Progenitor cell of endocrine pancreas (in vitro differentiated cells): ENCODE measurements at regions not wholly inside any gene's neighbourhood (a gene's known extent, or its start where the extent isn't known, plus 50 kb on each side); places are given as distances from the start of the nearest gene placed in this dataset.

Source experiments
- DNase-seq: peaks from one replicate; pipeline ENCODE4 v3.0.0; 2021; ENCODE audit warnings: low spot score; ENCODE audit not compliant: unreplicated experiment
- H3K27ac Mint-ChIP-seq: 2 replicates; pipeline ENCODE4 v1.8.0; 2021; ENCODE audit warnings: mild to moderate bottlenecking, moderate library complexity, mixed read lengths
- H3K27me3 Mint-ChIP-seq: 2 replicates; pipeline ENCODE4 v1.8.0; 2021; ENCODE audit warnings: mixed read lengths
- H3K36me3 Mint-ChIP-seq: 2 replicates; pipeline ENCODE4 v1.8.0; 2022; ENCODE audit warnings: mixed read lengths; ENCODE audit not compliant: insufficient read depth
- H3K4me1 Mint-ChIP-seq: 2 replicates; pipeline ENCODE4 v1.8.0; 2021; ENCODE audit warnings: low read depth, mixed read lengths
- H3K4me3 Mint-ChIP-seq: 2 replicates; pipeline ENCODE4 v1.8.0; 2021; ENCODE audit warnings: low read depth, mild to moderate bottlenecking, moderate library complexity, mixed read lengths
- H3K9me3 Mint-ChIP-seq: 2 replicates; pipeline ENCODE4 v1.8.0; 2021; ENCODE audit warnings: low read depth, mixed read lengths
- CTCF ChIP-seq: fragments of 200-600 bp; sonication (generic); IDR thresholded peaks from one replicate; pipeline ENCODE4 v1.5.0; 2021; ENCODE audit warnings: antibody characterized with exemption, mild to moderate bottlenecking; ENCODE audit not compliant: unreplicated experiment

DNA sequence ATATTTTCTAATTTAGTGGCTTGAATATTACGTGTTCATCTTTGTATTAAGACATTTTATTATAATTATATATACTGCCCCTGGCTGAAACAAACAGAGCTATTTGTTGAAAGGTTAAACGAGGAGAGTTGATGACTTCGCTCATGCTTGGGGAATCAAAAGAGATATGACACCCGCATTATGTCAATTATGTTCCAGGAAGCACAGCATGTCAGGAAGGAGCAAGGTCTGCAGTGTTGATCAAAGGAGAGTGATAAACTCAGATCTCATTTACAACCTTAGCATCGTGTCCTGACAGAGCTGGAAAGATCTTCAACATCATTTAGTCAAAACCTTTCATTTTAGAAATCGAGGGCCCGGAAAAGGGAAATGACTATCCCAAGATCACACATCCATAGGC is 510.1 kb downstream of the TDRD15 start:
- no peak for TF ChIP-seq CTCF
- Mint-ChIP-seq H3K9me3 (no peaks in the 10 kb centered on the region), H3K4me1 (no peaks in the 10 kb centered on the region), H3K27ac (no peak overlapping the region), H3K36me3 (no peaks in the 10 kb centered on the region), H3K27me3 (no peaks in the 10 kb centered on the region), H3K4me3 (no peak overlapping the region)
- DNase-seq = no peak

DNA sequence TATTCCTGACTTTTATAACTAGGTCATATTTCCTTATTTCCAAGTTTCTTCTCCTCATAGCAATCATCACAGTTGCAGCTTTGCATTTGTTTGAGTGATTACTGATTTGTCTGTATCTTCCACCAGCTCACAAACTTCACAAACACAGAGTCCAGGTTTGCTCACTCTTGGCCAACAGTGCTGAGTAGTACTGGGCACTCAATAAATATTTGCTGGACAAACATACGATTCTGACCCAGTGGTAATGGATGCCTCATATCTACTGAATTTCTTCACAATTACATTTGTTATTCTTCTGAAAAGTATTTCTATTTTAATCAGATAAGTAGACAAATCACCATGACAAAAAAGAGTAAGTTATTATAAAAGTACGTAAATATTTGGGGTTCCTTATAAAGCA is 516.3 kb downstream of the TDRD15 start:
- H3K4me3 Mint-ChIP-seq = no peak overlapping the region
- DNase-seq = no peak
- H3K36me3 Mint-ChIP-seq = no peaks in the 10 kb centered on the region
- H3K27me3 Mint-ChIP-seq = peaks cover 2% of the 10 kb centered on the region
- H3K9me3 Mint-ChIP-seq = no peaks in the 10 kb centered on the region
- H3K4me1 Mint-ChIP-seq = peaks cover 14% of the 10 kb centered on the region
- no peak for TF ChIP-seq CTCF
- H3K27ac Mint-ChIP-seq = no peak overlapping the region

DNA sequence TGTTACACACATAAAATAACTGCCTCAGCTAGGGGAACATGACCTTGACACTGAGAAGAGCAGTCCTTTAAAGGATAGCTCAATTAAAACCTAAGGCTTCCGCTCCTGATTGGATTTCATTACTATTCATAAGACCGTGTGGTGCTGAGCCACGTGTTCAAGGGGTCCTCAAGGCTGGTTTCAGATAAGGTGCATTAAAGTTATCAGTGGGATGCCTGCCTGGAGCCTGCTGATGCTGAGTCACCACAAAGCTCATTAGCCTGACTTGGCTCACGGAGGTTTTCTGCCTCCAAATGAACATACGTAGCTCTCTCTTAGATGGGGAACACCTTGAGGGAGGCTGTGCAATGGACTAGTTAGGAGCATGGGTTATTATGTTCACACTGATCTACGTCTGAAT is 518.9 kb downstream of the TDRD15 start:
- H3K36me3 Mint-ChIP-seq = no peaks in the 10 kb centered on the region
- TF ChIP-seq CTCF = no peak
- peaks cover 19% of the 10 kb centered on the region for H3K4me1 Mint-ChIP-seq
- no peak for DNase-seq
- no peaks in the 10 kb centered on the region for H3K9me3 Mint-ChIP-seq
- peaks cover 8% of the 10 kb centered on the region for H3K27me3 Mint-ChIP-seq
- H3K4me3 Mint-ChIP-seq = no peak overlapping the region
- no peak overlapping the region for H3K27ac Mint-ChIP-seq

GRCh38 chr2:21643180-21643579 is 519.4 kb downstream of the TDRD15 start:
- Mint-ChIP-seq H3K27me3 (peaks cover 8% of the 10 kb centered on the region), H3K27ac (no peak overlapping the region), H3K36me3 (no peaks in the 10 kb centered on the region), H3K4me3 (no peak overlapping the region), H3K4me1 (peaks cover 19% of the 10 kb centered on the region), H3K9me3 (no peaks in the 10 kb centered on the region)
- no peak for TF ChIP-seq CTCF
- DNase-seq = no peak

- H3K4me1 Mint-ChIP-seq = peaks cover 19% of the 10 kb centered on the region
- H3K9me3 Mint-ChIP-seq = no peaks in the 10 kb centered on the region
These were observed 520.5 kb downstream of the TDRD15 start for GRCh38 chr2:21644266-21644665.

More at GRCh38 chr2:21644266-21644665, 520.5 kb downstream of the TDRD15 start:
- DNase-seq = no peak
- no peak overlapping the region for H3K27ac Mint-ChIP-seq
- H3K4me3 Mint-ChIP-seq = no peak overlapping the region
- peaks cover 8% of the 10 kb centered on the region for H3K27me3 Mint-ChIP-seq
- no peaks in the 10 kb centered on the region for H3K36me3 Mint-ChIP-seq
- no peak for TF ChIP-seq CTCF
